Inflammatory macrophage (primary cell): ENCODE measurements at regions not wholly inside any gene's neighbourhood (a gene's known extent, or its start where the extent isn't known, plus 50 kb on each side); places are given as distances from the start of the nearest gene placed in this dataset.

Experiments used
- DNase-seq, 2 donors: peaks; one replicate each; pipeline ENCODE4 v3.0.0-alpha.2; 2020 to 2022

GRCh38 chr16:54568906-54569807, 282.6 kb upstream of the IRX3 start:
- DNase-seq: no peak

- no peak for DNase-seq
Observed at GRCh38 chr16:54564841-54565240, 278.3 kb upstream of the IRX3 start.

GRCh38 chr16:54554581-54554980, 268.0 kb upstream of the IRX3 start:
- DNase-seq: no peak

GRCh38 chr16:54548281-54548680, 261.7 kb upstream of the IRX3 start:
- DNase-seq: no peak

GRCh38 chr16:54547052-54547451, 260.5 kb upstream of the IRX3 start:
- DNase-seq: no peak

- DNase-seq: no peak
Observed at GRCh38 chr16:54546521-54546920, 259.9 kb upstream of the IRX3 start.

GRCh38 chr16:54545854-54546511, 259.4 kb upstream of the IRX3 start:
- DNase-seq: no peak

- DNase-seq: no peak
Observed at GRCh38 chr16:54544553-54545180, 258.1 kb upstream of the IRX3 start.

GRCh38 chr16:54542805-54543505, 256.4 kb upstream of the IRX3 start:
- DNase-seq: no peak

- no peak for DNase-seq
Observed at GRCh38 chr16:54540525-54541180, 254.1 kb upstream of the IRX3 start.

- no peak for DNase-seq
Observed at GRCh38 chr16:54538276-54538675, 251.7 kb upstream of the IRX3 start.

- no peak for DNase-seq
Observed at GRCh38 chr16:54533856-54534490, 247.4 kb upstream of the IRX3 start.

GRCh38 chr16:54526916-54527315, 240.3 kb upstream of the IRX3 start:
- DNase-seq: no peak

- no peak for DNase-seq
Observed at GRCh38 chr16:54526087-54526486, 239.5 kb upstream of the IRX3 start.

- DNase-seq: no peak
Observed at GRCh38 chr16:54525104-54525503, 238.5 kb upstream of the IRX3 start.

- no peak for DNase-seq
Observed at GRCh38 chr16:54522584-54522983, 236.0 kb upstream of the IRX3 start.

- no peak for DNase-seq
Observed at GRCh38 chr16:54521327-54521726, 234.7 kb upstream of the IRX3 start.

GRCh38 chr16:54519161-54519695, 232.6 kb upstream of the IRX3 start:
- no peak for DNase-seq

- no peak for DNase-seq
Observed at GRCh38 chr16:54517181-54517580, 230.6 kb upstream of the IRX3 start.

GRCh38 chr16:54512467-54512995, 225.9 kb upstream of the IRX3 start:
- no peak for DNase-seq

GRCh38 chr16:54511222-54511731, 224.7 kb upstream of the IRX3 start:
- no peak for DNase-seq
